ENCODE measurements at regions not wholly inside any gene's neighbourhood (a gene's known extent, or its start where the extent isn't known, plus 50 kb on each side); places are given as distances from the start of the nearest gene placed in this dataset.

DNA sequence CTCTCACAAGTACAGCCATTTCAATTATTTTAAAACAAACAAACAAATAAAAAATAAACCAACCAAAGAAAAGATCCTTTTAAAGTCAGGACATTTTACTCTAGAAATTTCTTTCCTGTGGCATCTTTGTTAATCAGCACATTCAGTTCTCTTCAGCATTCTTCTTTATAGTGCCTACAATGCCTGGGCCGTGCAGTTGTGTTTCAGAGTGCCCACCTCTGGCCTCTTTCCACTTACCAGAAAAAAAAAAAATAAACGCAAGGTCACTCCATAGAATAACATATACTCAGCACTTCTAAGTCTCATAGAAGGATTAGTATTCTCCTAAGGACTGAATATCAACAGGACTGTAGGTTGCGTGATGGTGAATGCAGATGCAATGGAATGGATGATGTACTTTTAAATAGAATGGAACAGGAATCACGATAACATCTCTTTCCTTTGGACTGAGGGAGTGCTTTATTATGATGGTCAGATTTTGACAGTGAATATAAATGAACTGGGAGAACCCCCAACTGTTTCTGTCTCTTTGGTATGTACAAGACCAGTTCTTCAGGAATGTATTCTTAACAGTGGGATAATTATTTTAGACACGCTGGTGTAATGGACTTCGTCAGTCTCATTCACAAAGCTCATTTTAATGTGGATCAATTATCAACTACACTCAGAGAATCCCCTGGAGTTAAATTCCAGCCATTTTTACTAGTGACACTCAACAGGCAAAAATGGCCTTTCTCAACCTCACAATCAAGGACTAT lies 125.0 kb upstream of the NBEA start:
- DNase-seq (ENCODE audit: low spot score): no peak

GRCh38 chr13:34822650-34823049 lies 119.4 kb upstream of the NBEA start:
- DNase-seq (ENCODE audit: low spot score): no peak

- DNase-seq (ENCODE audit: low spot score): no peak
Measured at GRCh38 chr13:34826432-34826831, 115.6 kb upstream of the NBEA start.

DNA sequence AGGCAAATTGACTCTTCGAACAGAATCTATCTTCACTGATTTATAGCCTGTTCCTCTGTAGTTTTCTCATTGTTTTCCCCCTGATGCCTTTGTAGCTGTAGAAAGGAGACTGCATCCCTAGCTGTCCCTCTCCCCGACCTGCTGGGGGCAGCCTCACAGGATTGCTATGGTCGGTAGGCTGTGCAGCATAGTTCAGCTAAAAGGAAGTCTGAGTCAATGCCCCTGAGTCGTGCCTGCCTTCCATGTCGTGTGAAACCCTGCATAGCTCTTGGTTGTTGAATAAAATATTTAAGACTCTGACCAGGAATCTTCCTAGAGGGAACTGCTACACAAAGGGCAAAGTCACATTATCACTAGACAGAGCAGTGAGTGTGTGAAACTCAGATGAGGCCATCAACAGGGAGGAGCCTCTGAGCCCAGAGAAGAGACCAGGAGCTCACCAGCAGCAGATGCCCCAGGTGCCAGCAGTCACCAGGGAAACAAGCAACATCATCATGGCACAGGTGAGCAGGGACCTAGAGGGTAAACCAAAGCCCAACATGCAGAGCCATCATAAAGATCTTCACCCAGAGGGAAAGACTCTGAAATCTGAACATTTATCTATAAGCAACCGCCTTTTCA lies 108.4 kb upstream of the NBEA start:
- no peak for DNase-seq (ENCODE audit: low spot score)

GRCh38 chr13:34842466-34842865 lies 99.6 kb upstream of the NBEA start:
- DNase-seq (ENCODE audit: low spot score): no peak

DNA sequence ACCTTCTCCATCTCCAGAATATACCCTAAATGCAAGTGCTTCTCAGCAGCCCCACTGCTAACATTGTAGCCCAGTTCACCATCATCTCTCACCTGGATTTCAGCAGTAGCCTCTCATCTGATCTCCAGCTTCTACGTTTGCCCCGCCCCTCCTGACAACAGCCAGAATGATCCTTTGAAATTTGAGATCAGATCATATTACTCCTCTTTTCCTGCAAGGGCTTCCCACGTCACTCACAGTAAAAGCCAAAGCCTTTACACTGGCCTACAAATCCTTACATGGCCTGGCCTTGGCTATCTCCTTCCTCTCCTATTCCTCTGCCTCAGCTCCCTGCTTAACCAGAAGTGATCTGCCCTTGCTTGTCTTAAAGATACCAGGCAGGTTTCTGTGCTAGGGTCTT lies 94.3 kb upstream of the NBEA start:
- no peak for DNase-seq (ENCODE audit: low spot score)

GRCh38 chr13:34849406-34849805 lies 92.7 kb upstream of the NBEA start:
- DNase-seq (ENCODE audit: low spot score): no peak

DNA sequence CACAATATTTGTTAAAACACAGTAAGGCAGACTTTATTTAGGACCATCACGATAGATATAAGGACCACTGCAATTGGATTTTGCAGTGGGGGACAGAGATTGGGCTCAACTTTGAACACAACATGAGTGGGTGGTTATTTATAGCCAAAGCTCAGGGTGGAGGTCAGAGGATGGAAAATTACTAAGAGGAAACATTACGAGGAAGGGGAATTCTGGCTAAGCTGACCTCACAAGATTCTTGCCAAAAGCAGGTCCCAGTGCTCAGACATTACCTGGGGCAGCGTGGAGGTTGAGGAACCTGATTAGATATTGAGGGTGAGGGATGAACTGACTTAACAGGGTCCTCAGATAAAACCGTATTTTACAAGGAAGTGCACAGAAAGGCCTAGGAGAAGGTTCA lies 88.9 kb upstream of the NBEA start:
- DNase-seq (ENCODE audit: low spot score): no peak

DNA sequence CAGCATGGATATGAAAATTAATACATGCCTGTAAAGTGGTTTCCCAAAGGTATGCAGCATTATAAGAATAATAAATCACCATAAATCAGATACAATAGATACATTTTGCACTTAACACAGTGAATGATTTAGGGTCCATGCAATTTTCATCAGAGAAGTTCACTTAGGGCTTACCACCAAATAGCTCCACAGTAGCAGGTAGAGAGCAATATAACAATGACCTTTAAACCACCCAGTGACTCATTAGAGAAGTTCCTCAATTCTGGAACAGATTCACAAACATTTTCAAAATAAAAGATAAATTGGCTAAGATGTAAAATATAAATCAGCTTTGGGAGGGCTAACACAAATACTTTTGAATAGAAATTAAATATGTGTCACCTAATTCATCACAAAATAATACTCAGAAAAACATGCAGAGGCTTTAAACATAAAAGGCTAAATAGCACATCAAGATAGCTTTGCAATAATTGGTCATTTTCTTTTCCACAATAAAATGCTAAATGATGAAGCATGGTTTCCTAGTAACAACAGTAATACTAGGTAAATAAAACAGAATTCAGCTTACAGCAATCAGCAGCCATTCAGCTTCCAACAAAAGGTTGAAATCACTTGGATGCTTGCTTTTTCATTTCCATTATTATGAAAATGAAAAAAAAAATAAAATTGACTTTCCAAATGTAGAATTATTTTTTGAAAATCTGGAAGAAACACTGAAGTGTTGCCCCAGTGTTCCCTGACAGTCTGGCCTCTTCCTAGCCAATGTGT lies 84.3 kb upstream of the NBEA start:
- no peak for DNase-seq (ENCODE audit: low spot score)

DNA sequence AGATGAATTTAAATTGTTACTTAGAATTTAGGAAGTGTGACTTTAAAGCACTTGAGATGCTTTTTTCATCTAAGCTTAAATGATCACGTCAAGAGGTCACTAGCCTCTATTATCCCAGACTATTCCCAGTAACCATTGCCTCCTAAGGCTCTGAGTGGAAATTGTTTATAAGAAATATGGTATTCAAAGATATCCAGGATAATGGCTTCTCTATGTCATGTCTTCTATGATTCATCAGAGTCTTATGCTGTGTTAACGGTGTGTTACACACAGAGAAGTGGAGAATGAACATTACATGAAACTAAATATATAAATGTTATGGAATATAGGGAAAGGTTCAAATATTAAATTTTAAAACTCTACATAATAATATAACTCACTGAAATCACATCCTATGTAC lies 79.8 kb upstream of the NBEA start:
- DNase-seq (ENCODE audit: low spot score): no peak

- no peak for DNase-seq (ENCODE audit: low spot score)
Measured at GRCh38 chr13:34862716-34863115, 79.4 kb upstream of the NBEA start.

- DNase-seq (ENCODE audit: low spot score): no peak
Measured at GRCh38 chr13:34863360-34864135, 78.5 kb upstream of the NBEA start.

- DNase-seq (ENCODE audit: low spot score): no peak
Measured at GRCh38 chr13:34864671-34865070, 77.4 kb upstream of the NBEA start.

- DNase-seq (ENCODE audit: low spot score): no peak
Measured at GRCh38 chr13:34867590-34867989, 74.5 kb upstream of the NBEA start.

DNA sequence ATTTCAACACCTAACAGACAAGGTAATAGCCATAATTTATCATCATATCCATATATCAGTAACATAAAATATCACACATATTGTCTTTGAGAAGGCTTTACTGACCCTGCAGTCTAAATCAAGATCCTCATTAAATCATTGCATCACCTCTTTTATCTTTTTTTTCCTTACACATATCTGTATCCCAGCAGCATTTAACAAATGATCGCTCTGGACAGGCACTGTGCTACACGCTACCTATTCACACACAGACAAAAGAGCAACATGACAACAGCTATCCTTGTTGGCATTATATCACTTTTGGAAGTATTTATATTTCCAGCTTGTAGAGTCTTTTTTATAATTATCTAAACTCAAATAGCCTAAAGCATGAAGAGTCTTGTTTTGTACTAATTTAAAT lies 73.3 kb upstream of the NBEA start:
- no peak for DNase-seq (ENCODE audit: low spot score)

- no peak for DNase-seq (ENCODE audit: low spot score)
Measured at GRCh38 chr13:34869696-34870095, 72.4 kb upstream of the NBEA start.

GRCh38 chr13:34878329-34878728 lies 63.7 kb upstream of the NBEA start:
- DNase-seq (ENCODE audit: low spot score): no peak

DNA sequence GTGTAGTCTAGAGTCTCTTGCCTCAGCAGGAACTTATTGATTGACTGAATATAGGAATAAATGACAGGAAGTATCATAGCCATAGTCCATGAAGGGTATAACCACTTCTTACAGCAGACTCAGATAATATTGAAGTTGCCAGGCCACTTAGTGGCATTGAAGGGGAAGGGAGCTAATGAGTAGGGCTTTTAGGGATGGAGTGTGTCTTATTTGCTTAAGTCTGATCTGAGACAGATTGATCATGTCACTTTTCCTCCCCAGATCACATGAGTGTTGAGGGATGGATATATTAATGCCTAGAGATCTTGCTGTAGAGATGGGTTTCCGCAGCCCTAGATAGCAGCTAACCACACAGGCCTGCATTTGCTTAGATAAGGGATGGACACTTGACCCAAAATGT lies 62.2 kb upstream of the NBEA start:
- no peak for DNase-seq (ENCODE audit: low spot score)

- no peak for DNase-seq (ENCODE audit: low spot score)
Measured at GRCh38 chr13:34881494-34881893, 60.6 kb upstream of the NBEA start.

DNA sequence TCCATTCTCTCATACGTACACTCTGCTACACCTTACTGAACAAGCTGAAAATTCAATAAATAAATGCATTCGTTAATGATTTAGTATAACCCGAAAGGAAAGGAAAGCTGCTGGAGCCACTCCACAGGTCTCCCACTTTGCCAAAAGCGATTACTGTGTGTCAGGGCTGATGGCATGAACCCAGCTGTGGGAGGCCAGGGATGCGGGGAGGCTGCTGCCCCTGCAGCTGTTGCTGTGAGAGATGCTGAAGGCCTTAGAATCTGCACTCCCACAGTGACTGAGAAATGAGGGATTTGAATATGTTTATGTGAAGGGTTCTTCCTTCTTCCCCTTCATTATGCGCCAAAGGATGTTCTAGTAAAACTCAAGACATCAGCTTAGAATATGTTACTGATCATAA lies 58.7 kb upstream of the NBEA start:
- DNase-seq (ENCODE audit: low spot score): no peak

- DNase-seq (ENCODE audit: low spot score): no peak
Measured at GRCh38 chr13:34884366-34884765, 57.7 kb upstream of the NBEA start.

DNA sequence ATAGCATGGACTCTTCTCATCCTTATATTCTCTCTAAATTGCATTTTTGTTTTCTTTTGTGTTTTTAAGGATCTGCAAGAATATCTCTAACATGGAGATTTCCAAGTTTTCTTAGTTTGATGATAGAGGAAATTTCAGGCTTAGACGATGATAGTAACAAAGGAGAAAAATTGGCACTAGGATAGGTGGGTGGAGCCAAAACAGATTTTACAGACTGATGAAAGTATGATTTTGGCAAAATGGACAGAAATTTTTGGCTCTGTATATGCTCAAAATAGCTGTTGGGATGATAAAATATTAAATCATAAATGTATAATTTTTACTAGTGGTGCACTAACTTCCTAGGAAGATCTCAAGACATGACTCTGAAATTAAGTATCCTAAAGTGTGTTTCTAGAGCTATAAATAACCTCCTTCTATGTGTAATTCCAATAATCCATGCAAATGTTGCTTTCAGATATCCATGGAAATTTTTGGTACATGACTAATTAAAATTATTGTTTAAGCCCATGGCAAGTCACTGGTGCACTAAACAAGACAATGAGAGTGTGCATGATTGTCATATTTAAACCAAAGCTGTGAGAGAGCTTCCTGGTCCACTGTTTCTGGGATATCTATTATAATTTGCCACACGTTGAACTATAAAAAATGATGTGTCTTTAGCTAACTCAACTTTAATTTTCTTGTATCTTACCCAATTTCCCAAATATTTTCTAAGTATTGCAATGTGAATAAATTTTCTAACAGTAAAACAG lies 55.8 kb upstream of the NBEA start:
- no peak for DNase-seq (ENCODE audit: low spot score)

All from CD4-positive, alpha-beta T cell treated with Interleukin-15 for 4 hours (primary cell).